ENCODE measurements at regions not wholly inside any gene's neighbourhood (a gene's known extent, or its start where the extent isn't known, plus 50 kb on each side); places are given as distances from the start of the nearest gene placed in this dataset.

DNA sequence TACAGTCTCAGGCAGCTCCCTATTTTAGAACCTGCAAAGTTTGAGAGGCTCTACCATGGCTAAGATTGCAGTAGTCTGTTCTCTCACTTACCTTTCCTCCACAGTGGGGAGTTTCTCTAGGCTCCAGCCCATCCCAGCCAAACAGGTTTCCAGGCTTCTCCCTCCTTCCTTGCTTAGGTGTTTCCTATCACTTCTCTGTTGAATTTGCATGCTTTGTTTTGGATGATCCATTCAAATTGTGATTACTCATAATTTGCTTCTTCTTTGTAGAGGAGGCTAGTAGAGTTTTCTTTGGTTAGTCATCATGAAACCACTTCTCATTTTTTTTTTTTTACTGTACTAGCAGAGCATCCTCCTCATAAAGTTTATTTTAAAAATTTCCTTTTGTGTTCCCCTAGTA, 1242.2 kb upstream of the MIR17HG start:
- Mint-ChIP-seq H3K36me3 (ENCODE audit: low read depth) (no peaks in the 10 kb centered on the region), H3K4me1 (no peaks in the 10 kb centered on the region), H3K27me3 (no peaks in the 10 kb centered on the region), H3K9me3 (peaks cover 25% of the 10 kb centered on the region), H3K27ac (no peak overlapping the region), H3K4me3 (no peak overlapping the region)
- POLR2A ChIA-PET, result no interaction called here
- CTCF ChIA-PET, result no interaction called here
- no peak for DNase-seq

GRCh38 chr13:90105849-90106496, 1241.5 kb upstream of the MIR17HG start:
- peaks cover 22% of the 10 kb centered on the region for H3K9me3 Mint-ChIP-seq
- no peaks in the 10 kb centered on the region for H3K36me3 Mint-ChIP-seq (ENCODE audit: low read depth)
- no peak overlapping the region for H3K4me3 Mint-ChIP-seq
- no peak for DNase-seq
- ChIA-PET CTCF (no interaction called here), POLR2A (no interaction called here)
- H3K27ac Mint-ChIP-seq, result no peak overlapping the region
- no peaks in the 10 kb centered on the region for H3K27me3 Mint-ChIP-seq
- H3K4me1 Mint-ChIP-seq, result no peaks in the 10 kb centered on the region

DNA sequence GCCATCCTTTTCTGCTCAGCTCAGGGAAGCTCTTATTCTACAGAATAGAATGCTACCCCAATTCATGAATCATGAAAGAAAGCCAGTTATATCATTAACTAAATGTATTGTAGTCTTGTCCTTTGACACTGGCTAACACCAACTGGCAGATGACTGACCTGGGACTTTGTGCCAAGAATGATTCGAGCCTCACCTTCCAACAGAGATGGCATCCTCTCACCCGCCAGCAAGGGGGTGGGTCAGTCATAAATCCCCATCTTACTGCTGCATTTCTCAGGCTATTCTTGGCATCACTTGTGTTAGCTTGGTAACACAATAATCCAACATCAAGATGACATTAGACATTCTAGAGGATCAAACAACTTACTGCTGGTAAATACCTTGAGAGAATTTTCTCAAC, 1239.8 kb upstream of the MIR17HG start:
- H3K4me3 Mint-ChIP-seq, result no peak overlapping the region
- H3K9me3 Mint-ChIP-seq, result peaks cover 20% of the 10 kb centered on the region
- no peak for DNase-seq
- POLR2A ChIA-PET, result no interaction called here
- no peak overlapping the region for H3K27ac Mint-ChIP-seq
- CTCF ChIA-PET, result no interaction called here
- no peaks in the 10 kb centered on the region for H3K27me3 Mint-ChIP-seq
- H3K36me3 Mint-ChIP-seq (ENCODE audit: low read depth), result no peaks in the 10 kb centered on the region
- no peaks in the 10 kb centered on the region for H3K4me1 Mint-ChIP-seq

DNA sequence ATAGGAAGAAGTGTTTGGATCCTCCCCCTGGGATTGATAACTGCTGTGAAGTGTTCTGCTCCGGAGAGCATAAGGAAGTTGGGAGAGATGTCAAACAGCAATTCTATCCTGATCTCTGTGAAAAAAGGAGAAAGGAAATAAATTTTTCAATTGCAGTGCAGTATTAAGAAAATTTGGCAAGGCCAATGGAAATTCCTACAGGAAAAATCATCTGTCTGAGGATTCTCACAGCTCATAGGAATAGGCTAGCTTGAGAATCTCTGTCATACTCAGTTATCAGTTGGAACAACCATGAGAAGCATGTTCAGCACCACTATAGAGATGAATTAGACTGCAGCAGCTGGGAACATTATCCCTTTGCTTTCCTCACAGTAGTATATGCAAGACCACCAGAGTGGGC, 1238.9 kb upstream of the MIR17HG start:
- no peak for DNase-seq
- no peak overlapping the region for H3K4me3 Mint-ChIP-seq
- no peak overlapping the region for H3K27ac Mint-ChIP-seq
- H3K36me3 Mint-ChIP-seq (ENCODE audit: low read depth), result no peaks in the 10 kb centered on the region
- H3K9me3 Mint-ChIP-seq, result peaks cover 15% of the 10 kb centered on the region
- H3K27me3 Mint-ChIP-seq, result no peaks in the 10 kb centered on the region
- CTCF ChIA-PET, result no interaction called here
- H3K4me1 Mint-ChIP-seq, result no peaks in the 10 kb centered on the region
- POLR2A ChIA-PET, result no interaction called here

DNA sequence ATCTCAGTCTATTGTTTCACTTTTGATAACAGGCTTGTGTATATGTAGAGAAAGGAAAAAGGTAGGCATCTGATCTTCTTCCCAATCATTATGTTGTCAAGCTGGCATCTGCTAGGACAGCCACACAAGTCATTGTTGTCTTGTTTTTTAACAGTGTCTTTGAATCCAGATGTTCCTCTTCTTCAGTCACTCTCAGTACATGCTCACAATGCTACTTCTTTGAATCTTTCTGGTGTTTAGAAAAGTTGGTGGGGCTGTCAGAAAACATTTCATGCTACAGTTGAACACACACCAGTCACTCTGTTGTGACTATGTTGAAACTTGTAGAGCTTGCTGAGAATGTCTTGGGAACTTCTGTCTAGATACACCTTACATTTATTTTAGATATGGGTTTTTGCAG, 1231.4 kb upstream of the MIR17HG start:
- Mint-ChIP-seq H3K27me3 (no peaks in the 10 kb centered on the region), H3K36me3 (ENCODE audit: low read depth) (no peaks in the 10 kb centered on the region), H3K4me3 (no peak overlapping the region), H3K27ac (no peak overlapping the region), H3K9me3 (peaks cover 2% of the 10 kb centered on the region), H3K4me1 (no peaks in the 10 kb centered on the region)
- DNase-seq, result no peak
- ChIA-PET POLR2A (no interaction called here), CTCF (no interaction called here)

- H3K4me1 Mint-ChIP-seq, result no peaks in the 10 kb centered on the region
- no peaks in the 10 kb centered on the region for H3K36me3 Mint-ChIP-seq (ENCODE audit: low read depth)
- peaks cover 2% of the 10 kb centered on the region for H3K9me3 Mint-ChIP-seq
- no peak overlapping the region for H3K4me3 Mint-ChIP-seq
- DNase-seq, result no peak
- no peaks in the 10 kb centered on the region for H3K27me3 Mint-ChIP-seq
- ChIA-PET POLR2A (no interaction called here), CTCF (no interaction called here)
- H3K27ac Mint-ChIP-seq, result no peak overlapping the region
Measured at GRCh38 chr13:90118467-90119071, 1228.9 kb upstream of the MIR17HG start.

DNA sequence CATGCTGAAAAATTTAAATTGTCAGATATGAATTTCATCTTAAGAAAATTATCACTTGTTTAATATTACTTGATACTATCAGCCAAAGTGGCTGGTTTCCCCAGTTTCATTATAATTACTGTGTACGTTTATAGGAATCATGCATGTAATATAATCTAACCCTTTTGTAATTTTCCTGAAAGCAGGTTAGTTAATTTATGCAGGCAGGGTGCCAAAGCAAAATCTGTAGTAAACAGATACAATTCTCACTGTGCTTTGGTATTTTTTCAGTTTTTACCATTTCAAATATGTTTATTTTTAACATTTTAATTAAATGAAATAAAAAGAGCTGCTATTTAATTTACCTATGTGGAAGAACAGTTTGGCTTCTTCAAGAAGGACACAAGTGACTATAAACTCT, 1227.5 kb upstream of the MIR17HG start:
- Mint-ChIP-seq H3K4me3 (no peak overlapping the region), H3K4me1 (no peaks in the 10 kb centered on the region), H3K9me3 (no peaks in the 10 kb centered on the region), H3K27ac (no peak overlapping the region), H3K36me3 (ENCODE audit: low read depth) (no peaks in the 10 kb centered on the region), H3K27me3 (no peaks in the 10 kb centered on the region)
- POLR2A ChIA-PET, result no interaction called here
- no peak for DNase-seq
- CTCF ChIA-PET, result no interaction called here

DNA sequence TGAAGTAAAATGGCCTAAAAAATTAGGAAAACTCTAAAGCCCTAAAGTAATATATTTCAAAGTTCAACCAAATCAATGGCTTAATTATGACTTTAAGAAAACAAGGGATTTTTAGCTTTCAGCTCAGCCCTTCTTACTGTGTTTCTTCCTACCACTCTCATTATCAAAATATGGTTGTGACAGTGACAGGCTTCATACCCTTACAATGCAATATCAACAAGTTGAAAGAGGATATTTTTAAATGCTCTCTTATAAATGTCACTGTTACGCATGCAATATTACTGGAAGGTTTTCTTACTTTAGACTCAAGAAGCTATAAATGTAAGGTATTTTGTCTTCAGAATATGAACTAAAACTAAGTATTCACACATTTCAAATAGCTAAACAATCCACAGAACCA, 1225.7 kb upstream of the MIR17HG start:
- H3K9me3 Mint-ChIP-seq, result peaks cover 2% of the 10 kb centered on the region
- ChIA-PET POLR2A (no interaction called here), CTCF (no interaction called here)
- no peak overlapping the region for H3K4me3 Mint-ChIP-seq
- no peak overlapping the region for H3K27ac Mint-ChIP-seq
- no peaks in the 10 kb centered on the region for H3K27me3 Mint-ChIP-seq
- no peak for DNase-seq
- H3K4me1 Mint-ChIP-seq, result no peaks in the 10 kb centered on the region
- no peaks in the 10 kb centered on the region for H3K36me3 Mint-ChIP-seq (ENCODE audit: low read depth)

GRCh38 chr13:90122531-90122930, 1225.0 kb upstream of the MIR17HG start:
- Mint-ChIP-seq H3K27ac (no peak overlapping the region), H3K4me1 (no peaks in the 10 kb centered on the region), H3K36me3 (ENCODE audit: low read depth) (no peaks in the 10 kb centered on the region), H3K9me3 (peaks cover 3% of the 10 kb centered on the region), H3K4me3 (no peak overlapping the region), H3K27me3 (no peaks in the 10 kb centered on the region)
- ChIA-PET POLR2A (no interaction called here), CTCF (no interaction called here)
- DNase-seq, result no peak

DNA sequence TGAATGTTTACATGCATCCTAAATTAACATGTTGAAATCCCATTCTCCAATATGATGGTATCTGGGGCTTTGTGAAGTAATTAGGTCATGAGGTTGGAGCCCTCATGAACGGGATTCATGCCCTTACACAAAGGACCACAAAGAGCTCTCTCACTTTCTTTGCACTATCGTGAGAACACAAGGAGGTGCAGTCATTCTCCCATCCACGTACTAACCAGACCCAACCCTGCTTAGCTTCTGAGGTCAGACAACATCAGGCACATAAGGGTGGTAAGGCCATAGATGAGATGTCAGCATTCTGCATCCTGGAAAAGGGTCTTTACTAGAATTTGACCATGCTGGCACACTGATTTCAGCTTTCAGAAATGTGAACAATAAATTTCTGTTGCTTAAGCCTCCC, 1211.9 kb upstream of the MIR17HG start:
- ChIA-PET POLR2A (no interaction called here), CTCF (no interaction called here)
- Mint-ChIP-seq H3K9me3 (peaks cover 7% of the 10 kb centered on the region), H3K4me1 (no peaks in the 10 kb centered on the region), H3K27me3 (no peaks in the 10 kb centered on the region), H3K4me3 (no peak overlapping the region), H3K36me3 (ENCODE audit: low read depth) (no peaks in the 10 kb centered on the region), H3K27ac (no peak overlapping the region)
- DNase-seq, result no peak

GRCh38 chr13:90142251-90142650, 1205.2 kb upstream of the MIR17HG start:
- Mint-ChIP-seq H3K4me3 (no peak overlapping the region), H3K36me3 (ENCODE audit: low read depth) (no peaks in the 10 kb centered on the region), H3K27me3 (no peaks in the 10 kb centered on the region), H3K27ac (no peak overlapping the region), H3K9me3 (no peaks in the 10 kb centered on the region), H3K4me1 (no peaks in the 10 kb centered on the region)
- CTCF ChIA-PET, result no interaction called here
- no peak for DNase-seq
- POLR2A ChIA-PET, result no interaction called here

GRCh38 chr13:90154311-90154960, 1193.1 kb upstream of the MIR17HG start:
- H3K4me1 Mint-ChIP-seq, result no peaks in the 10 kb centered on the region
- no peak for DNase-seq
- POLR2A ChIA-PET, result no interaction called here
- CTCF ChIA-PET, result no interaction called here
- peaks cover 16% of the 10 kb centered on the region for H3K9me3 Mint-ChIP-seq
- H3K27me3 Mint-ChIP-seq, result no peaks in the 10 kb centered on the region
- H3K36me3 Mint-ChIP-seq (ENCODE audit: low read depth), result no peaks in the 10 kb centered on the region
- H3K4me3 Mint-ChIP-seq, result no peak overlapping the region
- no peak overlapping the region for H3K27ac Mint-ChIP-seq

DNA sequence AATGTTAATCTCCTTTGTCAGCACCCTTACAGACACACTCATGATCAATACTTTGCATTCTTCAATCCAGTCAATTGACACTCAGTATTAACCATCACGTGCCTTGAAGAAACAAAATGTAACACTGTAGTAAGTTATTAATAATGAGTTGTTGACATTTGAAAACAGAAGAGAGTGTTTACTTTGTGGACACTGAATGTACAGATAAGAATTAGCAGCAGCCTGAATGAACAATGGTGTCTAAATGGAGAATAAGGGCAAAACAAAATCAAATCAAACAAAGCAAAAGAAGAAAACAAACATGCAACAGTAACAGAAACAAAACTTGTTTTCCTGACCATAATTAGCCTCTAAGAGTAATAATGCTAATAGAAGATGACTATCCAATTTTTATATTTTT, 1191.1 kb upstream of the MIR17HG start:
- no peak overlapping the region for H3K4me3 Mint-ChIP-seq
- no peaks in the 10 kb centered on the region for H3K4me1 Mint-ChIP-seq
- no peak for DNase-seq
- H3K9me3 Mint-ChIP-seq, result peaks cover 14% of the 10 kb centered on the region
- no peaks in the 10 kb centered on the region for H3K36me3 Mint-ChIP-seq (ENCODE audit: low read depth)
- H3K27me3 Mint-ChIP-seq, result no peaks in the 10 kb centered on the region
- POLR2A ChIA-PET, result no interaction called here
- CTCF ChIA-PET, result no interaction called here
- H3K27ac Mint-ChIP-seq, result no peak overlapping the region

- no peaks in the 10 kb centered on the region for H3K27me3 Mint-ChIP-seq
Measured at GRCh38 chr13:90168953-90169352, 1178.5 kb upstream of the MIR17HG start.

More at GRCh38 chr13:90168953-90169352, 1178.5 kb upstream of the MIR17HG start:
- POLR2A ChIA-PET, result no interaction called here
- DNase-seq, result no peak
- H3K36me3 Mint-ChIP-seq (ENCODE audit: low read depth), result no peaks in the 10 kb centered on the region
- H3K27ac Mint-ChIP-seq, result no peak overlapping the region
- CTCF ChIA-PET, result no interaction called here
- H3K9me3 Mint-ChIP-seq, result peaks cover 13% of the 10 kb centered on the region
- H3K4me3 Mint-ChIP-seq, result no peak overlapping the region
- no peaks in the 10 kb centered on the region for H3K4me1 Mint-ChIP-seq

Measured in activated CD4-positive, alpha-beta memory T cell treated with anti-CD3 and anti-CD28 coated beads, Interleukin-2, amount 10 ng/mL, durations not matched to agents 7 days and 5 days (primary cell).